GM12878 (cell line): ENCODE measurements at regions not wholly inside any gene's neighbourhood (a gene's known extent, or its start where the extent isn't known, plus 50 kb on each side); places are given as distances from the start of the nearest gene placed in this dataset.

Experiments
- BCL11A ChIP-seq: IDR thresholded peaks from 2 replicates; pipeline ENCODE4 v1.6.1; 2011; ENCODE audit warnings: low read depth, low read length
- E4F1 ChIP-seq: fragments of 450-650 bp; IDR thresholded peaks from 2 replicates; pipeline ENCODE4 v1.6.1; 2018; ENCODE audit warnings: borderline replicate concordance, mild to moderate bottlenecking; ENCODE audit not compliant: partially characterized antibody
- EP300 ChIP-seq, 2 experiments: fragments of 150-350 bp in 1 of 2; IDR thresholded peaks; 2 replicates each; pipeline ENCODE4 v1.6.1; 2011 to 2012; ENCODE audit warnings: low read depth in 2 of 2, low read length in 2 of 2, borderline replicate concordance in 1 of 2, improper control_type of control experiment in 1 of 2, inconsistent platforms in 1 of 2; ENCODE audit not compliant: control insufficient read depth in 1 of 2
- NFYA ChIP-seq: IDR thresholded peaks from 2 replicates; pipeline ENCODE4 v1.6.1; 2011; ENCODE audit warnings: low read depth, mild to moderate bottlenecking, low read length, improper control_type of control experiment, borderline replicate concordance
- PRDM15 ChIP-seq: fragments of 450-650 bp; formaldehyde crosslinking; IDR thresholded peaks from 2 replicates; pipeline ENCODE4 v1.4.0; 2020; ENCODE audit warnings: mild to moderate bottlenecking, moderate library complexity
- SMARCA5 ChIP-seq: fragments of 450-650 bp; IDR thresholded peaks from 2 replicates; pipeline ENCODE4 v1.6.1; 2017; ENCODE audit warnings: mild to moderate bottlenecking
- ZBTB33 ChIP-seq: fragments of 450-650 bp; IDR thresholded peaks from 2 replicates; pipeline ENCODE4 v1.6.1; 2017; ENCODE audit warnings: mild to moderate bottlenecking
- TF ChIP-seq, protein P1 (sequence below), 3 experiments: IDR thresholded peaks in 2 of 3; conservative IDR thresholded peaks in 1 of 3; 2 replicates each; pipeline ENCODE4 v1.5.1; 2011; ENCODE audit warnings: low read depth in 3 of 3, low read length in 3 of 3, mild to moderate bottlenecking in 3 of 3, control low read depth in 2 of 3, moderate library complexity in 2 of 3, inconsistent platforms in 1 of 3, mixed read lengths in 1 of 3; ENCODE audit not compliant: control insufficient read depth in 2 of 3, insufficient read depth in 1 of 3; ENCODE audit errors: extremely low read depth in 1 of 3

GRCh38 chr11:123272565-123272964 is 77.5 kb upstream of the CLMP start:
- TF ChIP-seq BCL11A (no peak), E4F1 (no peak), EP300 (IDR thresholded peaks at IDR 0.05; ENCODE audit: borderline replicate concordance in 1 of 2, control insufficient read depth in 1 of 2, low read depth in 2 of 2, low read length in 2 of 2) (no peak), ZBTB33 (no peak), PRDM15 (CRISPR knock-in tag) (no peak), SMARCA5 (no peak), NFYA (no peak)
- TF ChIP-seq, protein P1, sequence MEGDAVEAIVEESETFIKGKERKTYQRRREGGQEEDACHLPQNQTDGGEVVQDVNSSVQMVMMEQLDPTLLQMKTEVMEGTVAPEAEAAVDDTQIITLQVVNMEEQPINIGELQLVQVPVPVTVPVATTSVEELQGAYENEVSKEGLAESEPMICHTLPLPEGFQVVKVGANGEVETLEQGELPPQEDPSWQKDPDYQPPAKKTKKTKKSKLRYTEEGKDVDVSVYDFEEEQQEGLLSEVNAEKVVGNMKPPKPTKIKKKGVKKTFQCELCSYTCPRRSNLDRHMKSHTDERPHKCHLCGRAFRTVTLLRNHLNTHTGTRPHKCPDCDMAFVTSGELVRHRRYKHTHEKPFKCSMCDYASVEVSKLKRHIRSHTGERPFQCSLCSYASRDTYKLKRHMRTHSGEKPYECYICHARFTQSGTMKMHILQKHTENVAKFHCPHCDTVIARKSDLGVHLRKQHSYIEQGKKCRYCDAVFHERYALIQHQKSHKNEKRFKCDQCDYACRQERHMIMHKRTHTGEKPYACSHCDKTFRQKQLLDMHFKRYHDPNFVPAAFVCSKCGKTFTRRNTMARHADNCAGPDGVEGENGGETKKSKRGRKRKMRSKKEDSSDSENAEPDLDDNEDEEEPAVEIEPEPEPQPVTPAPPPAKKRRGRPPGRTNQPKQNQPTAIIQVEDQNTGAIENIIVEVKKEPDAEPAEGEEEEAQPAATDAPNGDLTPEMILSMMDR (IDR thresholded peaks at IDR 0.05 in 2 of 3, conservative IDR thresholded peaks at IDR 0.05 in 1 of 3; ENCODE audit: control insufficient read depth in 2 of 3, extremely low read depth in 1 of 3, insufficient read depth in 1 of 3, low read depth in 3 of 3, low read length in 3 of 3), result no peak
